Nephron progenitor cell (in vitro differentiated cells): ENCODE measurements at regions not wholly inside any gene's neighbourhood (a gene's known extent, or its start where the extent isn't known, plus 50 kb on each side); places are given as distances from the start of the nearest gene placed in this dataset.

ENCODE experiments used
- DNase-seq: peaks from one replicate; pipeline ENCODE4 v3.0.0; 2021
- H3K27ac Mint-ChIP-seq: 2 replicates; pipeline ENCODE4 v1.8.0; 2021; ENCODE audit warnings: mild to moderate bottlenecking, moderate library complexity, mixed read lengths
- H3K27me3 Mint-ChIP-seq: 2 replicates; pipeline ENCODE4 v1.8.0; 2021; ENCODE audit warnings: mild to moderate bottlenecking, low read depth, mixed read lengths; ENCODE audit not compliant: poor library complexity
- H3K36me3 Mint-ChIP-seq: 2 replicates; pipeline ENCODE4 v1.8.0; 2021; ENCODE audit warnings: low read depth, mixed read lengths
- H3K4me1 Mint-ChIP-seq: 2 replicates; pipeline ENCODE4 v1.8.0; 2021; ENCODE audit warnings: mixed read lengths
- H3K4me3 Mint-ChIP-seq: 2 replicates; pipeline ENCODE4 v1.8.0; 2021; ENCODE audit warnings: mild to moderate bottlenecking, moderate library complexity, mixed read lengths
- H3K9me3 Mint-ChIP-seq: 2 replicates; pipeline ENCODE4 v1.8.0; 2021; ENCODE audit warnings: mild to moderate bottlenecking, moderate library complexity, mixed read lengths
- TF ChIP-seq, protein P1 (sequence below): fragments of 200-600 bp; sonication (generic); IDR thresholded peaks from 2 replicates; pipeline ENCODE4 v1.5.0; 2021; ENCODE audit warnings: antibody characterized with exemption

DNA sequence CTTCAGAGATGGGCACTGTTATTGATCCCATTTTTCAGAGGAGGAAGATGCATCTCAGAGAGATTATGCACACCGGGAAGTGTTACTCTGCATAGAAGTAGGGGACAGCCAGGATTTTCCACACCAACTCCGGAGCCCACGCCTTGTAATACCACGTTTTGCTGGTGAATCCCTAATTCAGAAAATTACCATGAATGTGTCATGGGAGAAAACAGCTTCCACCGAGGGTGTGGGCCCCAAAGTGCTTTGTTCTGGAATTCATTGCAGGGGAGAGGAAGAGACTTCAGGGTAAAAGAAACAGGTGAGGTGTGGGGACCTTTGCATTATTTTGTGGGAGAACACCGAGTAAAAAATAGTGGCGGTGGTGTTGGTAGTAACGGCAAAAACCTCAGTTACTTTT is 1051.4 kb upstream of the RBFOX1 start:
- H3K9me3 Mint-ChIP-seq, result no peaks in the 10 kb centered on the region

DNA sequence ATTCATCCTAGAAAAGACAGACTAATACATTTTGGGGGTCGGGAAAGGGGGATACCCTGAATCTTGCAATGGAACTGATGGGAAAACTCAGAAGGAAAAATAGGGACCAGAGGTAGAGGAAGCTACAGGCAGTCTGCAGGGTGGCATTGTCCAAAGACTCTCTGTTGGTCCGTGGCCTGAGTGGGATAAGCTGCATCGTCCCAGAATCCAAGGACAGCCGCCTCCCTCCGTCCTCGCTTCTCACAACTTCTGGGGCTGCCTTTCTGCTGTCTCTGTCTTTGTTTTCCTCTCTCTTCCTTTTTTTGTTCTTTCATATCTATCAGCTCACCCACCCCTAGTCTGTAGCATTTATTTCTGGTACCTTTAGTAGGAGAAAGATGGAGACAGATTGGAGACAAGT is 1052.6 kb upstream of the RBFOX1 start:
- Mint-ChIP-seq H3K27me3 (peaks cover 9% of the 10 kb centered on the region), H3K36me3 (no peaks in the 10 kb centered on the region), H3K27ac (no peak overlapping the region), H3K4me3 (no peak overlapping the region), H3K9me3 (no peaks in the 10 kb centered on the region), H3K4me1 (no peaks in the 10 kb centered on the region)
- DNase-seq, result no peak
- TF ChIP-seq, protein P1, sequence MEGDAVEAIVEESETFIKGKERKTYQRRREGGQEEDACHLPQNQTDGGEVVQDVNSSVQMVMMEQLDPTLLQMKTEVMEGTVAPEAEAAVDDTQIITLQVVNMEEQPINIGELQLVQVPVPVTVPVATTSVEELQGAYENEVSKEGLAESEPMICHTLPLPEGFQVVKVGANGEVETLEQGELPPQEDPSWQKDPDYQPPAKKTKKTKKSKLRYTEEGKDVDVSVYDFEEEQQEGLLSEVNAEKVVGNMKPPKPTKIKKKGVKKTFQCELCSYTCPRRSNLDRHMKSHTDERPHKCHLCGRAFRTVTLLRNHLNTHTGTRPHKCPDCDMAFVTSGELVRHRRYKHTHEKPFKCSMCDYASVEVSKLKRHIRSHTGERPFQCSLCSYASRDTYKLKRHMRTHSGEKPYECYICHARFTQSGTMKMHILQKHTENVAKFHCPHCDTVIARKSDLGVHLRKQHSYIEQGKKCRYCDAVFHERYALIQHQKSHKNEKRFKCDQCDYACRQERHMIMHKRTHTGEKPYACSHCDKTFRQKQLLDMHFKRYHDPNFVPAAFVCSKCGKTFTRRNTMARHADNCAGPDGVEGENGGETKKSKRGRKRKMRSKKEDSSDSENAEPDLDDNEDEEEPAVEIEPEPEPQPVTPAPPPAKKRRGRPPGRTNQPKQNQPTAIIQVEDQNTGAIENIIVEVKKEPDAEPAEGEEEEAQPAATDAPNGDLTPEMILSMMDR, result no peak

More for the DNA sequence above, 1051.4 kb upstream of the RBFOX1 start:
- H3K4me3 Mint-ChIP-seq, result no peak overlapping the region
- no peaks in the 10 kb centered on the region for H3K36me3 Mint-ChIP-seq
- TF ChIP-seq, protein P1, result no peak
- H3K27me3 Mint-ChIP-seq, result peaks cover 12% of the 10 kb centered on the region
- no peak overlapping the region for H3K27ac Mint-ChIP-seq
- no peaks in the 10 kb centered on the region for H3K4me1 Mint-ChIP-seq
- no peak for DNase-seq

DNA sequence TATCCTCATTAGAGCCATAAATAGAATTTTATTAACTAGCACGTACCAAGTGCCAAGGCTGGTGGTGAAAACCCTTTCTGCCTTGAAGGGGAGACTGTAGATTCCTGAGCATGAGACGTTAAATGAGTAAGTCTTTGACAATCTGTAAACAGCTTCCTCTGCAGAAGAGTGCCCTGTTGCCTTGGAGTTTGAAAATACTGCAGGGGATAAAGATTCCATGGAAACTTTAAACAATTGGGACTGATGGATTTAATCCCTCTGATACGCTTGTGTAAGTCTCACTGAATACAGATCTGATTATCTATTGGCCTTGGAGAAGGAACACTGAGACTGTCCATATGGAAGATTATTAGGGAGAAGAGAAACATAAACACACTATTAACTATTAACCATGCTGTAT is 1053.4 kb upstream of the RBFOX1 start:
- TF ChIP-seq, protein P1, result no peak
- Mint-ChIP-seq H3K36me3 (no peaks in the 10 kb centered on the region), H3K9me3 (no peaks in the 10 kb centered on the region), H3K4me3 (no peak overlapping the region), H3K27ac (no peak overlapping the region), H3K27me3 (peaks cover 7% of the 10 kb centered on the region), H3K4me1 (no peaks in the 10 kb centered on the region)
- DNase-seq, result no peak

DNA sequence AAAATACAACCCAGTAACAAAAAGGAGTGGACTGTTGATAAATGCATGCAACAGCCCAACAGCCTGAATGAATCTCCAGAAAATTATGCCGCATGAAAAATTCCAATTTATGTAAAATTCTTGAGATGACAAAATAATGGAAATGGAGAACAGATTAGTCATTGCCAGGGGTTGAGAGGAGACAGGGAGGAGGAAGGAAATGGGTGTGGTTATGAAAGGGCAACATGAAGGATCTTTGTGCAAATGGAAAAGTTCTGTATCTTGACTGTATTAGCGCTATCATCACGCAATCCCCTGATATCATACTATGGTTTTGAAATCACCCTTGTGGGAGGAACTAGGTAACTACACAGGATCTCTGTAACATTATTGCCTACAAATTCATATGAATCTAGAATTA is 1058.3 kb upstream of the RBFOX1 start:
- DNase-seq, result no peak
- no peaks in the 10 kb centered on the region for H3K4me1 Mint-ChIP-seq
- TF ChIP-seq, protein P1, result no peak
- H3K27me3 Mint-ChIP-seq, result peaks cover 6% of the 10 kb centered on the region
- H3K27ac Mint-ChIP-seq, result no peak overlapping the region
- H3K9me3 Mint-ChIP-seq, result no peaks in the 10 kb centered on the region
- H3K36me3 Mint-ChIP-seq, result no peaks in the 10 kb centered on the region
- H3K4me3 Mint-ChIP-seq, result no peak overlapping the region

DNA sequence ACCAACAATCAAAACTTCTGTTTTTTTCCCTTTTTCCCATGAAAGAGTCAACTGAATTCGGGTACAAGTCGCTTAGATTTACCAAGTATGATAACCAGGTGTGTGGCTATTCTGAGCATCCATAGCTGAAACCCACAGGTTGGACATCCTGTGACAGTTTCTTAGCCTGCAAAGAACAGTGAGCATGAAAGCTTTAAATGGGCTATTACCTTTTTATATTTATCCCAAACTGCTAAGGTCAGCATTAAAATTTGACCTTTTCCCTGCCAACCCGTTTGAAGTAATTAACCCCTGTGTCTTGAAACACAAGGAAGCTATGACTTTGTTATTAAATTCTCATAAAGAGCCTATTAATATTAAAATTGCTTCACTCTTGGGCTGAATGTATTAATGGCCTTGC is 1065.0 kb upstream of the RBFOX1 start:
- no peak overlapping the region for H3K4me3 Mint-ChIP-seq
- H3K27me3 Mint-ChIP-seq, result peaks cover 9% of the 10 kb centered on the region
- H3K36me3 Mint-ChIP-seq, result no peaks in the 10 kb centered on the region
- H3K27ac Mint-ChIP-seq, result no peak overlapping the region
- TF ChIP-seq, protein P1, result no peak
- H3K4me1 Mint-ChIP-seq, result no peaks in the 10 kb centered on the region
- no peaks in the 10 kb centered on the region for H3K9me3 Mint-ChIP-seq
- DNase-seq, result no peak

DNA sequence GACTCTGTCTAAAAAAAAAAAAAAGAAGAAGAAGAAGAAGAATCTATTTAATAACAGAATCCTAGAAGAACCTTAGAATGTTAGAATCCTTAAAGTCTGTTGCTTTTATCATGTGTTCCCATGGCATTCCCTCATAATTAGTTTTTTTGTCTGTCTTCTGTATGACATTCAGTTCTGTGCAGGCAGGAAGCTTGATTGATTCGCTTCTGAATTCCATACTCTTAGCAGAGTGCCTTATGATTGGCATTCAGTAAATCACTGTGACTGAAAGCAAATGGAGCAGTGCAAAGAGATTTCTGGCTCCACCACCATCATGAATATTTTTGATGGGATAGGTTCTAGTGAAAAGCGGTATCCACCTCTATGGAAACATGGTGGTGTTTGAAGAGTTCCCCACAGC is 1065.9 kb upstream of the RBFOX1 start:
- no peaks in the 10 kb centered on the region for H3K9me3 Mint-ChIP-seq
- H3K36me3 Mint-ChIP-seq, result no peaks in the 10 kb centered on the region
- no peak for DNase-seq
- TF ChIP-seq, protein P1, result no peak
- H3K27ac Mint-ChIP-seq, result no peak overlapping the region
- peaks cover 11% of the 10 kb centered on the region for H3K27me3 Mint-ChIP-seq
- no peak overlapping the region for H3K4me3 Mint-ChIP-seq
- no peaks in the 10 kb centered on the region for H3K4me1 Mint-ChIP-seq
